Neural crest cell (in vitro differentiated cells): ENCODE measurements at regions not wholly inside any gene's neighbourhood (a gene's known extent, or its start where the extent isn't known, plus 50 kb on each side); places are given as distances from the start of the nearest gene placed in this dataset.
"Not testable (repeated sequence)": the region's sequence is repeated elsewhere in the genome, so short reads cannot be mapped to it uniquely, and the experiment has no call there.

Source experiments
- DNase-seq: peaks from one replicate; pipeline ENCODE4 v3.0.0; 2021; ENCODE audit warnings: low read depth, mixed read lengths, low spot score
- H3K27ac Mint-ChIP-seq: one replicate; pipeline ENCODE4 v1.8.0; 2021; ENCODE audit warnings: mild to moderate bottlenecking, mixed read lengths; ENCODE audit not compliant: unreplicated experiment
- H3K27me3 Mint-ChIP-seq: 2 replicates; pipeline ENCODE4 v1.8.0; 2021; ENCODE audit warnings: low read depth, mild to moderate bottlenecking, mixed read lengths
- H3K36me3 Mint-ChIP-seq: 2 replicates; pipeline ENCODE4 v1.8.0; 2021; ENCODE audit warnings: low read depth, mild to moderate bottlenecking, mixed read lengths
- H3K4me1 Mint-ChIP-seq: 2 replicates; pipeline ENCODE4 v1.8.0; 2021; ENCODE audit warnings: mixed read lengths
- H3K4me3 Mint-ChIP-seq: one replicate; pipeline ENCODE4 v1.8.0; 2021; ENCODE audit warnings: mild to moderate bottlenecking, mixed read lengths
- H3K9me3 Mint-ChIP-seq: 2 replicates; pipeline ENCODE4 v1.8.0; 2021; ENCODE audit warnings: mixed read lengths
- CTCF ChIP-seq: fragments of 200-600 bp; sonication (generic); conservative IDR thresholded peaks from 2 replicates; pipeline ENCODE4 v1.5.0; 2021; ENCODE audit warnings: antibody characterized with exemption, mild to moderate bottlenecking

- H3K27me3 Mint-ChIP-seq, H3K4me1 Mint-ChIP-seq, H3K27ac Mint-ChIP-seq, DNase-seq, H3K4me3 Mint-ChIP-seq: not testable (repeated sequence)
- H3K9me3 Mint-ChIP-seq = peaks cover 41% of the 10 kb centered on the region
- H3K36me3 Mint-ChIP-seq = peaks cover 34% of the 10 kb centered on the region
These were observed 829.7 kb downstream of the TMEM121 start for GRCh38 chr14:106355881-106356642.

- DNase-seq, H3K27ac Mint-ChIP-seq, H3K4me1 Mint-ChIP-seq, H3K27me3 Mint-ChIP-seq, H3K4me3 Mint-ChIP-seq: not testable (repeated sequence)
- Mint-ChIP-seq H3K9me3 (peaks cover 41% of the 10 kb centered on the region), H3K36me3 (peaks cover 33% of the 10 kb centered on the region)
These were observed 830.2 kb downstream of the TMEM121 start for GRCh38 chr14:106356643-106356930.

- H3K4me3 Mint-ChIP-seq, DNase-seq, H3K27me3 Mint-ChIP-seq, H3K4me1 Mint-ChIP-seq, H3K27ac Mint-ChIP-seq: not testable (repeated sequence)
- peaks cover 27% of the 10 kb centered on the region for H3K36me3 Mint-ChIP-seq
- peaks cover 32% of the 10 kb centered on the region for H3K9me3 Mint-ChIP-seq
These were observed 832.9 kb downstream of the TMEM121 start for GRCh38 chr14:106359157-106359887.

GRCh38 chr14:106365371-106365770, 839.0 kb downstream of the TMEM121 start:
- H3K9me3 Mint-ChIP-seq = peaks cover 27% of the 10 kb centered on the region
- peaks cover 14% of the 10 kb centered on the region for H3K36me3 Mint-ChIP-seq
- not testable (repeated sequence) for H3K4me1 Mint-ChIP-seq, H3K4me3 Mint-ChIP-seq, H3K27ac Mint-ChIP-seq, H3K27me3 Mint-ChIP-seq, DNase-seq

- Mint-ChIP-seq H3K36me3 (peaks cover 17% of the 10 kb centered on the region), H3K9me3 (peaks cover 30% of the 10 kb centered on the region)
- not testable (repeated sequence) for DNase-seq, H3K27ac Mint-ChIP-seq, H3K4me3 Mint-ChIP-seq, H3K27me3 Mint-ChIP-seq, H3K4me1 Mint-ChIP-seq
These were observed 839.5 kb downstream of the TMEM121 start for GRCh38 chr14:106365894-106366293.

GRCh38 chr14:106366971-106367370, 840.6 kb downstream of the TMEM121 start:
- H3K27ac Mint-ChIP-seq, H3K4me3 Mint-ChIP-seq, DNase-seq, H3K4me1 Mint-ChIP-seq, H3K27me3 Mint-ChIP-seq: not testable (repeated sequence)
- Mint-ChIP-seq H3K36me3 (peaks cover 17% of the 10 kb centered on the region), H3K9me3 (peaks cover 31% of the 10 kb centered on the region)

- Mint-ChIP-seq H3K9me3 (peaks cover 22% of the 10 kb centered on the region), H3K36me3 (peaks cover 14% of the 10 kb centered on the region)
- H3K4me3 Mint-ChIP-seq, H3K4me1 Mint-ChIP-seq, DNase-seq, H3K27me3 Mint-ChIP-seq, H3K27ac Mint-ChIP-seq: not testable (repeated sequence)
These were observed 843.1 kb downstream of the TMEM121 start for GRCh38 chr14:106369456-106369855.

GRCh38 chr14:106372870-106373652, 846.7 kb downstream of the TMEM121 start:
- H3K36me3 Mint-ChIP-seq = peaks cover 16% of the 10 kb centered on the region

GRCh38 chr14:106373653-106374110, 847.3 kb downstream of the TMEM121 start:
- not testable (repeated sequence) for H3K27ac Mint-ChIP-seq, H3K27me3 Mint-ChIP-seq, H3K4me1 Mint-ChIP-seq, H3K4me3 Mint-ChIP-seq, DNase-seq
- Mint-ChIP-seq H3K9me3 (peaks cover 18% of the 10 kb centered on the region), H3K36me3 (peaks cover 16% of the 10 kb centered on the region)

More at GRCh38 chr14:106372870-106373652, 846.7 kb downstream of the TMEM121 start:
- Mint-ChIP-seq H3K27ac (no peak overlapping the region), H3K4me3 (no peak overlapping the region), H3K4me1 (no peaks in the 10 kb centered on the region), H3K9me3 (peaks cover 18% of the 10 kb centered on the region), H3K27me3 (no peaks in the 10 kb centered on the region)
- no peak for DNase-seq
- TF ChIP-seq CTCF = peak; percentile 23
